Epithelial cell of esophagus (primary cell): ENCODE measurements at regions not wholly inside any gene's neighbourhood (a gene's known extent, or its start where the extent isn't known, plus 50 kb on each side); places are given as distances from the start of the nearest gene placed in this dataset.

Experiments used
- DNase-seq: peaks from one replicate; pipeline ENCODE4 v3.0.0; 2010; ENCODE audit warnings: low read depth
- H3K4me3 ChIP-seq: 2 replicates; pipeline ENCODE4 v1.5.1; 2011; ENCODE audit warnings: mild to moderate bottlenecking, low read length, control low read depth
- CTCF ChIP-seq: IDR thresholded peaks from 2 replicates; pipeline ENCODE4 v1.5.1; 2011; ENCODE audit warnings: low read depth, mild to moderate bottlenecking, low read length, control low read depth, inconsistent platforms; ENCODE audit not compliant: insufficient read depth; ENCODE audit errors: missing control alignments

GRCh38 chr2:157061799-157062198 lies 195.7 kb upstream of the GALNT5 start:
- TF ChIP-seq CTCF, result no peak
- no peak for DNase-seq
- H3K4me3 ChIP-seq, result no peak overlapping the region

GRCh38 chr2:157067562-157067961 lies 189.9 kb upstream of the GALNT5 start:
- no peak for DNase-seq
- H3K4me3 ChIP-seq, result no peak overlapping the region
- TF ChIP-seq CTCF, result no peak

- no peak for DNase-seq
- no peak overlapping the region for H3K4me3 ChIP-seq
- no peak for TF ChIP-seq CTCF
Observed at GRCh38 chr2:157068237-157068636, 189.3 kb upstream of the GALNT5 start.

- TF ChIP-seq CTCF, result no peak
- DNase-seq, result no peak
- H3K4me3 ChIP-seq, result no peak overlapping the region
Observed at GRCh38 chr2:157075924-157076323, 181.6 kb upstream of the GALNT5 start.

GRCh38 chr2:157076526-157077161 lies 180.9 kb upstream of the GALNT5 start:
- H3K4me3 ChIP-seq, result no peak overlapping the region
- no peak for TF ChIP-seq CTCF
- DNase-seq, result no peak

- no peak overlapping the region for H3K4me3 ChIP-seq
- no peak for DNase-seq
- no peak for TF ChIP-seq CTCF
Observed at GRCh38 chr2:157077753-157078350, 179.7 kb upstream of the GALNT5 start.

- no peak overlapping the region for H3K4me3 ChIP-seq
- TF ChIP-seq CTCF, result no peak
- no peak for DNase-seq
Observed at GRCh38 chr2:157082950-157083349, 174.6 kb upstream of the GALNT5 start.
